Activated effector memory CD4-positive, alpha-beta T cell treated with Interleukin-2 at 50 U/mL for 16 hours (primary cell): ENCODE measurements at regions not wholly inside any gene's neighbourhood (a gene's known extent, or its start where the extent isn't known, plus 50 kb on each side); places are given as distances from the start of the nearest gene placed in this dataset.
"Not testable (repeated sequence)": the region's sequence is repeated elsewhere in the genome, so short reads cannot be mapped to it uniquely, and the experiment has no call there.

ENCODE experiments used
- DNase-seq: peaks from one replicate; pipeline ENCODE4 v3.0.0-alpha.2; 2020

GRCh38 chr4:77451530-77451929, 154.1 kb upstream of the CXCL13 start:
- DNase-seq = no peak

- DNase-seq = not testable (repeated sequence)
Measured at GRCh38 chr4:77452117-77452516, 153.5 kb upstream of the CXCL13 start.

- DNase-seq = no peak
Measured at GRCh38 chr4:77453911-77454310, 151.7 kb upstream of the CXCL13 start.

GRCh38 chr4:77454858-77455257, 150.8 kb upstream of the CXCL13 start:
- no peak for DNase-seq

- DNase-seq = not testable (repeated sequence)
Measured at GRCh38 chr4:77464100-77464499, 141.5 kb upstream of the CXCL13 start.

- DNase-seq = no peak
Measured at GRCh38 chr4:77465271-77465670, 140.3 kb upstream of the CXCL13 start.

- no peak for DNase-seq
Measured at GRCh38 chr4:77466430-77466829, 139.2 kb upstream of the CXCL13 start.

GRCh38 chr4:77471821-77472495, 133.7 kb upstream of the CXCL13 start:
- no peak for DNase-seq

- no peak for DNase-seq
Measured at GRCh38 chr4:77473509-77473908, 132.1 kb upstream of the CXCL13 start.

GRCh38 chr4:77481856-77482255, 123.8 kb upstream of the CXCL13 start:
- DNase-seq = no peak

- DNase-seq = no peak
Measured at GRCh38 chr4:77488882-77489281, 116.7 kb upstream of the CXCL13 start.

- DNase-seq = no peak
Measured at GRCh38 chr4:77493120-77493752, 112.4 kb upstream of the CXCL13 start.

- DNase-seq = no peak
Measured at GRCh38 chr4:77493829-77494551, 111.6 kb upstream of the CXCL13 start.

GRCh38 chr4:77496457-77496856, 109.2 kb upstream of the CXCL13 start:
- DNase-seq = no peak

- no peak for DNase-seq
Measured at GRCh38 chr4:77500801-77501200, 104.8 kb upstream of the CXCL13 start.

- DNase-seq = no peak
Measured at GRCh38 chr4:77501240-77501639, 104.4 kb upstream of the CXCL13 start.

- no peak for DNase-seq
Measured at GRCh38 chr4:77501851-77502250, 103.8 kb upstream of the CXCL13 start.

- no peak for DNase-seq
Measured at GRCh38 chr4:77504407-77504806, 101.2 kb upstream of the CXCL13 start.

- no peak for DNase-seq
Measured at GRCh38 chr4:77505275-77505957, 100.2 kb upstream of the CXCL13 start.

GRCh38 chr4:77505958-77506319, 99.7 kb upstream of the CXCL13 start:
- no peak for DNase-seq

- no peak for DNase-seq
Measured at GRCh38 chr4:77510367-77510766, 95.3 kb upstream of the CXCL13 start.

- no peak for DNase-seq
Measured at GRCh38 chr4:77525538-77525937, 80.1 kb upstream of the CXCL13 start.

GRCh38 chr4:77527900-77528299, 77.7 kb upstream of the CXCL13 start:
- DNase-seq = not testable (repeated sequence)

GRCh38 chr4:77538144-77538543, 67.5 kb upstream of the CXCL13 start:
- no peak for DNase-seq
